ENCODE measurements at regions not wholly inside any gene's neighbourhood (a gene's known extent, or its start where the extent isn't known, plus 50 kb on each side); places are given as distances from the start of the nearest gene placed in this dataset.

GRCh38 chr16:55175389-55175788 lies 148.6 kb upstream of the IRX6 start:
- DNase-seq, result no peak

DNA sequence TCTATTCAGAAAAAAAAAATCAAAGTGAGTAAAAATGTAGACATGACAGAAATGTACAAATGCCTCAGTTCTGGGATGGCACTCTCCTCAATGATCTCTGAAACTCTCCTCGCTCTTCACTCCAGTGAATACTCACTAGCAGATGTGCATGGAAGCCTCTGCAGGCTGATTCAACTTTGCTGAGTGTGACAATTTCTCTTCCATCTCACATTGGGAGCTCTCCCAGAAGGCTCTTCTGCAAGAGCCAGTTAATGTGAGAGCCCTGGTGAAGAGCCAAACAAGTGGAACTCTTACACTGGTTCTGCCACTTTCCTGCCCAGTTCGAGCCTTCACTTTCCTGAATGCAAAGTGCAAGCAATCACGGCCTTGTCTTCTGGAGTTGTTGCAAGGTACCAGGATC lies 147.1 kb upstream of the IRX6 start:
- no peak for DNase-seq

- DNase-seq, result no peak
Observed at GRCh38 chr16:55179411-55179810, 144.6 kb upstream of the IRX6 start.

DNA sequence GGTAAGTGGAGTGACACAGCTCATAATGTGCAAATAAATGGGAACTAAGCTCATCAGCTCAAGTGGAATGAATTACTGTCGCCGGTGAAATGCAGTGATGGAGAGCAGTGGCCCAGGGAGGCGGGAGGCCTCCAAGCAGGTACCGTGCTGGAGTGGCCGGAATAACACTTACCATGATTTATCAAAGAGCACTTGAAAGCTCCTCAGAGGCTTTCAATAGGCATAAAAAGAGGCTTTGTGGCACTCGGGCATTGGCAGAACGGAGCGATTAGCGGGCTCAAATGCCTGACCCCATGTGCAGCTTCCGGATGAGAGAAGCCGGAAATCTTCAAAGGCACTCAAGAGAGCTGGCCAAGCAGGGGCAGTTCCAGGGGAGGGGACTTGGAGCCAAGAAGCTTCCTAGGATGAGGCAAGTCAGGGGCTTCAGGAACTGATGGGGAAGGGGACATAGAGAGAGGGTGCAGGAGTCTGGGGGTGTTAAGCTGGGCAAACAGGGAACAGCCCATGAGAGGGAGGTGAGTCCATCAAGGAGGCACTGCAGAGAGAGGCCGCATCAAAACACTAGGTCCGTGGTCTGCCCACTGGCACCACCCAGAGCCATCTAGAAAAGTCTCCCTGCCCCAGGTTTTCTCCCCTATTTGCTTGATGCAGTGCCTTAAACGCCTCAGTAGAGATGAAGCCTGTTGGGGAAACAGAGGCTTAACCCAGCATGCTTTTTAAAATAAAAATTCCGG lies 144.0 kb upstream of the IRX6 start:
- no peak for DNase-seq

- no peak for DNase-seq
Observed at GRCh38 chr16:55184052-55184451, 140.0 kb upstream of the IRX6 start.

DNA sequence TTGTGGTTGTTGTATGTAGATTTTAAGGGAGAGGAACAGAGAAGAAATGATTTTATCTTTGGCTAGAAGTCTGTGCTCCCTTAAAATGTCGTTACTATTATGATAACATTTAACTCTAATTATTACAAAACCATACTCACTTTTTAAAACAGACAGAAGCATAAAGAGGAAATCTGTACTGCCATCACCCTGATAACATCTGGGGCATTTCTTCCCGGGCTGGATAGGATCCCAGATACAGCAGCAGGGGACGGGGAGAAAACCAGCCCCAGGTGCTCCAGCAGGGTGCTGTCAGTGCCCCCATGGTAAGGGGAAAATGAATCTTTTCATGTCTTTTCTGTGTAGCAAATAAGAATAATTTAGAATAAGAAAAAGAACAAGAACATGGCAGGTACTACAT lies 139.4 kb upstream of the IRX6 start:
- no peak for DNase-seq

DNA sequence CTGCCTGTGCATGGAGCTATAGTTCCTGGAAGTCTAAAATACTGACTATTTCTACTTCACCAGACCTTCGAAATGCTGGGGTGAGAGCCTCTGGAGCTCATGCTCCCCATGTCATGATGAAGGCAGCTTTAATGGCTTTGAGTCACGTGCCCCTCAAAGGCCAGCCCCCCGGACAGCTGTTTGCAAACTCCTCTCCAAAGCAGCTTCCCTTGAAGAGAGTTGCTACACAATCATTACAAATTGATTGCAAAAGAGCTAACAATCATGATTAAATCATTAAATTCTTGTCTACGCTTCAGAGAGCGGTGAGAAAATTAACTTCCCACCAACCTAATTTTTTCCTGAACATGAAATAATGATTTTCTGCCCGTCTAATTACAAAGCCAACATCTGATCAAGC lies 134.8 kb upstream of the IRX6 start:
- DNase-seq, result no peak

DNA sequence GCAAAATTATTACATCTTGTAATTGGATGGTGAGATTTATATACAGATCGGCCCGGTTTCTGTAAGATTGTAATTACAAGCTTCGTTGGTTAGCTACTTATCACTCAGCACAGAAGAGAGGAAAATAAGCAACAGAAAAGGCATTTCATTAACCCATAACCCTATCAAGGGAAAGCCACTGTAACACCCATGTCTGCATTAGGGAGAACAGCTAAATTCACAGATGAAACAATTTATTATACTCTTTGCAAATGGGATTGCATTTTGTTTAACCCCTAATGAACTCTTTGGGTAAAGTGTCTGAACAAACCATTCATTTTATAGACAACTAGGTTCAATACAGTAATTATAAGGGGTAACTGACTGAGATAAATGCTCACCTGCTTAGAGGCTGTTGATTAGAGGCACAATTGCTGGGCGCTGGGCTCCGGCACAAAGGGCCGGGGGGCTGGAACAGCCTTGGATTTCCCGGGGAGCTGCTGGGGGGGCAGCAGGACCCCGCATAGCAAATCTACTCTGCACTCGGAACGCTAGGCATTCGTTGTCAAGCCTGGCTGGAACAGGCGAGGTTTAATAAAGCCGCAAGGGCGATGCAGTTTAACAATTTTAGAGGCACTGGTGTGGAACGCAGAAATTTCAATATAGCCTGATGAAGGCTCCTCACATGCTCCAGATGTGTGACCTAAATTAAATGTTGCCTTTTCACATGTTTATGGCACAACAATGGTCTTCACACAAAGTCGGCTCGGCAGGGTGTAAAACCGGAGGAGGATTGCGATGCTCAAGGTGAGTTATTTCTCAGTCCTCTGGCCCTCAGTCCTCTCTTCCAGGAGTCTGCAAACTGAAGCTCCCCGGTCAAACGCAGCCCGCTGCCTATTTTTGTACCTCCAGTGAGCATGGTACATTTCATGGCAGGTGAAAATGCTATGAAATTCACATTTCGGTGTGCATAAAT lies 134.0 kb upstream of the IRX6 start:
- no peak for DNase-seq

GRCh38 chr16:55192734-55193133 lies 131.3 kb upstream of the IRX6 start:
- no peak for DNase-seq

- DNase-seq, result no peak
Observed at GRCh38 chr16:55203570-55203969, 120.4 kb upstream of the IRX6 start.

- DNase-seq, result no peak
Observed at GRCh38 chr16:55204069-55204468, 119.9 kb upstream of the IRX6 start.

GRCh38 chr16:55204923-55205322 lies 119.1 kb upstream of the IRX6 start:
- DNase-seq, result no peak

- no peak for DNase-seq
Observed at GRCh38 chr16:55207693-55208428, 116.1 kb upstream of the IRX6 start.

GRCh38 chr16:55209626-55210025 lies 114.4 kb upstream of the IRX6 start:
- no peak for DNase-seq

DNA sequence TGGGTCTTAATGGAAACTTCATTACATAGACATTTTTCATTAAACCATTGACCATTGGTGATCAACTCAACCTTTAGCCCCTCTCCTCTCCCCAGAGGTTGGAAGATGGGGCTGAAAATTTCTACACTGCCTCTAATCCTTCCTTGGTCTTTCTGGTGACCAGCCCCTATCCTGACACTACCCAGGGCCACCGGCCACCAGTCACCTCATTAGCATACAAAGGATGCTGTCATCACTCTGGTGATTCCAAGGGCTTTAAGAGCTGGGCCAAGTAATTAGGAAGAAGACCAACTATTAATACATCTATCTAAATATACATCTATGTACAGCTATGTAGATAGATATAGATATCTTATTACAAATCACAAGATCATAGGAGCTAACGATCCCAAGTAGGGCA lies 111.2 kb upstream of the IRX6 start:
- no peak for DNase-seq

GRCh38 chr16:55214412-55214811 lies 109.6 kb upstream of the IRX6 start:
- DNase-seq, result no peak

DNA sequence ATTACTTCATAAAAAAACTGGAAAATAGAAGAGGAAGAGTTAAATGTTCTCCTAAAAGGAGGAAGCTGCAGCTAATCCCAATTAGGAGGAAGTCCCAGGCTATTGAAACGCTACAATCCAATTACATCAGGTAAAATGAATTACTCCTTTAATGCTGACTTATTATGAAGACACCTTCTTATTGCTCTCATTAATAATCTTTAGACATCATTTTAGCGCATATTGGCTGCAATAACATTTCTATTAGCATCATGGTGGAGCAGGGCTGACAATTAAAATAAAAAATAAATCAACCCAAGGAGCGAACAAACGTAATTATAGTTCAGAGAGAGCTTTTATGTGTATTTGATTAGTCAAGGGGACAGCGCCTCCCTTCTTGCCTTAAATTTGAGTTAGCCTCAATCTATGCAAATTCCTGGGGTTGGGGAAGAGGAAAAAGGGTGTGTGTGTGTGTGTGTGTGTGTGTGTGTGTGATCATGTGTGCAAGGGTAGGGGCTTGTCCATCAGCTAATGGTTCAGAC lies 109.0 kb upstream of the IRX6 start:
- no peak for DNase-seq

- no peak for DNase-seq
Observed at GRCh38 chr16:55217392-55217791, 106.6 kb upstream of the IRX6 start.

- DNase-seq, result no peak
Observed at GRCh38 chr16:55221836-55222235, 102.2 kb upstream of the IRX6 start.

DNA sequence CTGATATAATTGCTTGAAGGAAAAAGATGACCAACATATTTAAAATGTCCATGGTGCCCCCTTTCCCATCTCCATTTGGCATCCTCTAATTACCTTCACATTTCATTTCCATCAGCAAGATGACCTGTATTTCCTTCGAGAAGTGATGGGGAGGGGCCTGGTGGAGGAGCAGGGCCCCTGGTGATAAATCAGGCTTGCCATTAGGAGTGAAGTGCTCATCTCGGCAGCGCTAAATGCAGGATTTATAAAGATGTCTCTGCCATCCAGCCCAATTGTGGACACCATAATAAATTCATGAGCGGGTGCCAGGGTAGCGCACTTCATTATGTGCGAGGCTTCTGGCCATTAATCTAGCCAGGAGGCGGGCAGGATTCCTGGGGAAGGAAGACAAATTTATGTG lies 101.5 kb upstream of the IRX6 start:
- DNase-seq, result no peak

DNA sequence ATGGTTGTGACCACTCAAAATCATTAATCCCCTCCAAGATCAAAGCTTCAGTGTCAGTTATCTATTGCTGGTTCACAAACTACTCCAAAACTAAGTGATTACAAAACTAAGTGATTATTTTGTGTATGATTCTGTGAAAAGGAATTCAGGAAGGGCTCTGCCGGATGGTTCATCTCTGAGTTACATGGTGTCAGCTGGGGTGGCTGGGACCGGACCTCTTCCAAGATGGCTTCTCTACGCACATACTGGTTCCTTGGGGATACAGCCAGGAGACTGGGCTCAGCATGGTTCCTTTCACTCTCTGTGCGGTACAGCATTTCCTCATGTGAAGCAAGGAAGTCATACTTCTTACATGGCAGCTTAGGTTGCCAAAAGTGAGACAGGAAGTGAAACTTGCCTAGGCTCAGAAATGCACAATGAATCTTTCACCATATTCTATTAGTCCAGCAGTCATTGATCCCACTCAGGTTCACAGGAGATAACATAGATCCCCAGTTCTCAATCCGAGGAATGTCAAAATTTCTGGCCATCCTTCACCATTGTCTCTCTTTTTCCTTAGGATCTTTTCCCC lies 97.9 kb upstream of the IRX6 start:
- no peak for DNase-seq

GRCh38 chr16:55232822-55233221 lies 91.2 kb upstream of the IRX6 start:
- DNase-seq, result no peak

- no peak for DNase-seq
Observed at GRCh38 chr16:55233464-55233863, 90.5 kb upstream of the IRX6 start.

Data from right hindlimb (tissue), 1 donor.